ENCODE measurements at regions not wholly inside any gene's neighbourhood (a gene's known extent, or its start where the extent isn't known, plus 50 kb on each side); places are given as distances from the start of the nearest gene placed in this dataset.

DNA sequence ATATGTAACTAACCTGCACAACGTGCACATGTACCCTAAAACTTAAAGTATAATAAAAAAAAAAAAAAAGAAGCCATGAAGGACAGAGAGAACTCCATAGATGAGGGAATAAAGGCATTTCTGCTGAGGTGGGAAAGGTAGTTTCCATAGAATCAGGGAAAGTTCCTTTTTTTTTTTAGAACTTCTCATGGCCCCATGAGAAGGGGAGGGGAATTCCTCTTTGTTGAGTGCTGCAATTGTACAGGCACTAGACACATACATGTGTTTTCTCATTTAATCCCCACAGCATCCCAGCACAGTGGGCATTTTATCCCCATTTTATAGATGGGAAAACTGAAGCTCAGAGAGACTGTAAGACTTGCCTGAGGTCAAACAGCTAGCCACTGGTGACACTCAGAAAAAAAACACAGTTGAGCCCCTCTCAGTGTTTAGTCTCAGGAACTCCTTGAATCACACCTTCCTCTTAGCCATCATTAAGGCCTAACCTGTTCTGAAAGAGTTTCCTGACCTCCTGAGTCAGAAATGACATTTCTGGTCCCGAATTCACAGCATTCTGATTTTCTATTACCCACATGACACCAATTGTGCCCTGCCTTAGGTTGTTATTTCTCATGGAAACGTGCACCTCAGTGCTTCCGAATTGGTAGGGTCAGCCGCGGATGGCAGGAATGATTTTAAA is 189.3 kb upstream of the G2E3 start:
- no peaks in the 10 kb centered on the region for H3K4me1 ChIP-seq
- TF ChIP-seq, protein P1, sequence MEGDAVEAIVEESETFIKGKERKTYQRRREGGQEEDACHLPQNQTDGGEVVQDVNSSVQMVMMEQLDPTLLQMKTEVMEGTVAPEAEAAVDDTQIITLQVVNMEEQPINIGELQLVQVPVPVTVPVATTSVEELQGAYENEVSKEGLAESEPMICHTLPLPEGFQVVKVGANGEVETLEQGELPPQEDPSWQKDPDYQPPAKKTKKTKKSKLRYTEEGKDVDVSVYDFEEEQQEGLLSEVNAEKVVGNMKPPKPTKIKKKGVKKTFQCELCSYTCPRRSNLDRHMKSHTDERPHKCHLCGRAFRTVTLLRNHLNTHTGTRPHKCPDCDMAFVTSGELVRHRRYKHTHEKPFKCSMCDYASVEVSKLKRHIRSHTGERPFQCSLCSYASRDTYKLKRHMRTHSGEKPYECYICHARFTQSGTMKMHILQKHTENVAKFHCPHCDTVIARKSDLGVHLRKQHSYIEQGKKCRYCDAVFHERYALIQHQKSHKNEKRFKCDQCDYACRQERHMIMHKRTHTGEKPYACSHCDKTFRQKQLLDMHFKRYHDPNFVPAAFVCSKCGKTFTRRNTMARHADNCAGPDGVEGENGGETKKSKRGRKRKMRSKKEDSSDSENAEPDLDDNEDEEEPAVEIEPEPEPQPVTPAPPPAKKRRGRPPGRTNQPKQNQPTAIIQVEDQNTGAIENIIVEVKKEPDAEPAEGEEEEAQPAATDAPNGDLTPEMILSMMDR (IDR thresholded peaks at IDR 0.05; ENCODE audit: low read depth, low read length), result no peak
- H3K27me3 ChIP-seq, result no peaks in the 10 kb centered on the region
- H3K9me3 ChIP-seq, result no peaks in the 10 kb centered on the region
- no peak for DNase-seq
- H3K4me3 ChIP-seq (ENCODE audit: low read depth, low read length), result no peak overlapping the region
- no peaks in the 10 kb centered on the region for H3K36me3 ChIP-seq

DNA sequence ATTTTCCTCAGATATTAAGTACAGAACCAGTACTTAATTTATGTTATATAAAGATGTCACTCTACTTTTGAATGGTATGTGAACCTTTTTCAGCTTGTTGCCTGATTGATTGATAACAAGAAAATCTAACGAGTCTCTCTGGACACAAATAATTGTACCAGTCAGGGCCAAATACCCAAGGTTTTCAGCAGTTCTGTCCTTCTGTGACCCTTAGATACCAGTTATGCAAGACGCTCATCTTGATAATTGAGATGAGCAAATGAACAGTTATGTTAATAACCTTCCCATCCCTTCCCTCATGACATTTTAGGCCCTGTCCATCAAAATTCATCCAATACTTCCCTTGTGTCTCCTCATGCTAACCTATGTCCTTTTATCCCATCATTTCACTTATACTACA is 185.9 kb upstream of the G2E3 start:
- no peak overlapping the region for H3K4me3 ChIP-seq (ENCODE audit: low read depth, low read length)
- DNase-seq, result no peak
- H3K27me3 ChIP-seq, result no peaks in the 10 kb centered on the region
- H3K4me1 ChIP-seq, result no peaks in the 10 kb centered on the region
- no peaks in the 10 kb centered on the region for H3K36me3 ChIP-seq
- TF ChIP-seq, protein P1 (IDR thresholded peaks at IDR 0.05; ENCODE audit: low read depth, low read length), result no peak
- no peaks in the 10 kb centered on the region for H3K9me3 ChIP-seq

DNA sequence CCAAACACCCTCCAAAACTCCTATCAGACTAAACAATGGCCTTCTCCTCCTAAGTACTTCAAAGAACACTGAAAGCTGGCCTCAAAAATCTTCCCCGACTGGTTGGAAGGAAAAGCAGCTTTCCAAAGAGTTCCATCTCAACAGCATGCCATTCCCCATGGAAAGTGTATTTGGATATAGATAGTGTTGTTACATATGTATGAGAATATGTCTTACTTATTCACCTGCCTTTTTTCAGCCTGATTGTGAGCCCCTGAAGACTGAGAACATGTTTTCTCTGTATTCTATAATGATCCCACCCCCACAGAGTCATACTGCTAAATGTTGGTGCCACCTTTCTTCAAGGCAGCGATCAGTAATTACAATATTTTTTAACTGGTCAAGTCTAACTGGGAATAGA is 185.4 kb upstream of the G2E3 start:
- no peak for DNase-seq
- Histone ChIP-seq H3K27me3 (no peaks in the 10 kb centered on the region), H3K4me3 (ENCODE audit: low read depth, low read length) (no peak overlapping the region), H3K4me1 (no peaks in the 10 kb centered on the region), H3K9me3 (no peaks in the 10 kb centered on the region), H3K36me3 (no peaks in the 10 kb centered on the region)
- TF ChIP-seq, protein P1 (IDR thresholded peaks at IDR 0.05; ENCODE audit: low read depth, low read length), result no peak

- H3K36me3 ChIP-seq, result no peaks in the 10 kb centered on the region
- peak; percentile 65 for DNase-seq
- no peaks in the 10 kb centered on the region for H3K9me3 ChIP-seq
- no peak overlapping the region for H3K4me3 ChIP-seq (ENCODE audit: low read depth, low read length)
- H3K27me3 ChIP-seq, result no peaks in the 10 kb centered on the region
- H3K4me1 ChIP-seq, result no peaks in the 10 kb centered on the region
- TF ChIP-seq, protein P1 (IDR thresholded peaks at IDR 0.05; ENCODE audit: low read depth, low read length), result peak; percentile 83
Measured at GRCh38 chr14:30375296-30375892, 183.6 kb upstream of the G2E3 start.

- H3K9me3 ChIP-seq, result no peaks in the 10 kb centered on the region
- DNase-seq, result no peak
- H3K4me1 ChIP-seq, result no peaks in the 10 kb centered on the region
- TF ChIP-seq, protein P1 (IDR thresholded peaks at IDR 0.05; ENCODE audit: low read depth, low read length), result no peak
- H3K4me3 ChIP-seq (ENCODE audit: low read depth, low read length), result no peak overlapping the region
- H3K36me3 ChIP-seq, result no peaks in the 10 kb centered on the region
- H3K27me3 ChIP-seq, result 0 out of 2 replicates have a peak, but pooled peaks cover 3% of the 10 kb centered on the region
Measured at GRCh38 chr14:30381861-30382480, 177.0 kb upstream of the G2E3 start.

- no peaks in the 10 kb centered on the region for H3K36me3 ChIP-seq
- no peak for DNase-seq
- no peaks in the 10 kb centered on the region for H3K4me1 ChIP-seq
- no peaks in the 10 kb centered on the region for H3K9me3 ChIP-seq
- no peak overlapping the region for H3K4me3 ChIP-seq (ENCODE audit: low read depth, low read length)
- TF ChIP-seq, protein P1 (IDR thresholded peaks at IDR 0.05; ENCODE audit: low read depth, low read length), result no peak
- 0 out of 2 replicates have a peak, but pooled peaks cover 3% of the 10 kb centered on the region for H3K27me3 ChIP-seq
Measured at GRCh38 chr14:30385925-30386324, 173.0 kb upstream of the G2E3 start.
